Gastroesophageal sphincter (tissue), 4 donors: ENCODE measurements at regions not wholly inside any gene's neighbourhood (a gene's known extent, or its start where the extent isn't known, plus 50 kb on each side); places are given as distances from the start of the nearest gene placed in this dataset.

ENCODE experiments used
- ATAC-seq: fragments of 150-250 bp; one replicate; pipeline ENCODE4 v1.9.1; 2016; ENCODE audit warnings: mild to moderate bottlenecking, moderate library complexity
- H3K27ac ChIP-seq, 4 donors: fragments of 200-600 bp; sonication (generic) in 3 of 4; 1 replicate in 3 of 4; 2 replicates in 1 of 4; pipeline ENCODE4 v1.5.1; 2016 to 2019
- H3K27me3 ChIP-seq: fragments of 200-600 bp; sonication (generic); one replicate; pipeline ENCODE4 v1.5.1; 2019
- H3K36me3 ChIP-seq, 2 donors: fragments of 200-600 bp; sonication (generic); one replicate each; pipeline ENCODE4 v1.5.1; 2019; ENCODE audit warnings: control low read depth in 1 of 2
- H3K4me1 ChIP-seq, 3 donors: fragments of 200-600 bp; sonication (generic); 1 replicate in 2 of 3; 2 replicates in 1 of 3; pipeline ENCODE4 v1.5.1; 2016 to 2019; ENCODE audit warnings: control low read depth in 2 of 3
- H3K4me3 ChIP-seq, 2 donors: fragments of 200-600 bp; sonication (generic); one replicate each; pipeline ENCODE4 v1.5.1; 2019; ENCODE audit warnings: mild to moderate bottlenecking in 1 of 2, moderate library complexity in 1 of 2
- H3K9me3 ChIP-seq, 3 donors: fragments of 200-600 bp; sonication (generic); one replicate each; pipeline ENCODE4 v1.5.1; 2017 to 2019; ENCODE audit warnings: control low read depth in 2 of 3
- CTCF ChIP-seq, 4 experiments: fragments of 200-600 bp in 2 of 4; fragments of 450-650 bp in 2 of 4; sonication (generic) in 1 of 4; IDR thresholded peaks; one replicate each; pipeline ENCODE4 v1.5.1; 2017 to 2019; ENCODE audit warnings: antibody characterized with exemption in 4 of 4, mild to moderate bottlenecking in 2 of 4, moderate library complexity in 2 of 4
- EP300 ChIP-seq: sonication (generic); formaldehyde crosslinking; IDR thresholded peaks from one replicate; pipeline ENCODE4 v1.6.1; 2017; ENCODE audit warnings: antibody characterized with exemption, mild to moderate bottlenecking
- POLR2A ChIP-seq, 2 donors: fragments of 450-650 bp; IDR thresholded peaks; one replicate each; pipeline ENCODE4 v1.6.1; 2017; ENCODE audit warnings: antibody characterized with exemption in 2 of 2, mild to moderate bottlenecking in 2 of 2, moderate library complexity in 1 of 2
- POLR2AphosphoS5 ChIP-seq: sonication (generic); formaldehyde crosslinking; IDR thresholded peaks from one replicate; pipeline ENCODE4 v1.6.1; 2017; ENCODE audit warnings: antibody characterized with exemption
- WGBS, 2 donors: methylation state at CpG; one replicate each; pipeline ENCODE4 v1.1.5; 2018; ENCODE audit warnings: low coverage in 1 of 2; 5-methylcytosine and 5-hydroxymethylcytosine counted together

GRCh38 chr17:21538615-21539014, 153.7 kb upstream of the KCNJ18 start:
- Histone ChIP-seq H3K36me3 (peaks cover 0 to 40% of the 10 kb centered on the region in 2 donors), H3K4me1 (peaks cover 0 to 4% (median 0%) of the 10 kb centered on the region in 3 donors), H3K9me3 (peaks cover 0 to 20% (median 0%) of the 10 kb centered on the region in 3 donors), H3K4me3 (no peak overlapping the region), H3K27me3 (no peaks in the 10 kb centered on the region), H3K27ac (no peak overlapping the region)
- no peak for ATAC-seq
- 100% methylated on average over 1 of the region's 1 CpG for WGBS, 2 donors
- TF ChIP-seq EP300: no peak
- no peak for TF ChIP-seq POLR2AphosphoS5
- TF ChIP-seq CTCF (IDR thresholded peaks at IDR 0.05): no peak
- no peak for TF ChIP-seq POLR2A (IDR thresholded peaks at IDR 0.05)

DNA sequence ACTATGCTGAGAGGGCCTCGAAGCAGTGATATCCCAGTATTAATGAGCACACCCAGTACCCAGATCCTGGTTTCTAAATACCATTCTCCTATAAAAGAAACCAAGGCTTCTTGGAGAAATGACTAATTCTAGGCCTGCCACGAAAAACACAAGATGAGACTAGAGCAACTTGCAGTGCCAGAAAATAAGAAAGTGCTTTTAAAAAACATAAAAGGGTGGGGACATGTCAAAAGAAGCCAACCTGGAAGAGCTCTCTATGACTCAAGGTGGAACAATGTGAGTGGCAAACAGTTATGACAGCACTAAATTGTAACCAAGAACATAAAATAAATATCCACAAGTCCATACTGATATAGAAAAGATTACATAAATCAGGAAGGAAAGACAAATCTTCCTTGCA, 153.2 kb upstream of the KCNJ18 start:
- TF ChIP-seq EP300: no peak
- H3K27me3 ChIP-seq: no peaks in the 10 kb centered on the region
- peaks cover 0 to 34% of the 10 kb centered on the region in 2 donors for H3K36me3 ChIP-seq
- H3K27ac ChIP-seq: no peak overlapping the region
- 50% methylated on average over 2 of the region's 2 CpGs for WGBS, 2 donors
- H3K4me3 ChIP-seq: no peak overlapping the region
- no peak for ATAC-seq
- H3K9me3 ChIP-seq: peaks cover 0 to 20% (median 0%) of the 10 kb centered on the region in 3 donors
- H3K4me1 ChIP-seq: peaks cover 0 to 4% (median 0%) of the 10 kb centered on the region in 3 donors

- Histone ChIP-seq H3K27ac (no peak overlapping the region), H3K36me3 (peaks cover 0 to 30% of the 10 kb centered on the region in 2 donors), H3K9me3 (peaks cover 0 to 20% (median 0%) of the 10 kb centered on the region in 3 donors), H3K27me3 (no peaks in the 10 kb centered on the region), H3K4me3 (no peak overlapping the region), H3K4me1 (peaks cover 0 to 6% (median 0%) of the 10 kb centered on the region in 3 donors)
- no peak for ATAC-seq
- 93% methylated on average over 5 of the region's 5 CpGs for WGBS, 2 donors
- TF ChIP-seq POLR2AphosphoS5 (no peak), CTCF (IDR thresholded peaks at IDR 0.05) (no peak), EP300 (no peak), POLR2A (IDR thresholded peaks at IDR 0.05) (no peak)
Observed at GRCh38 chr17:21540502-21540901, 151.8 kb upstream of the KCNJ18 start.

DNA sequence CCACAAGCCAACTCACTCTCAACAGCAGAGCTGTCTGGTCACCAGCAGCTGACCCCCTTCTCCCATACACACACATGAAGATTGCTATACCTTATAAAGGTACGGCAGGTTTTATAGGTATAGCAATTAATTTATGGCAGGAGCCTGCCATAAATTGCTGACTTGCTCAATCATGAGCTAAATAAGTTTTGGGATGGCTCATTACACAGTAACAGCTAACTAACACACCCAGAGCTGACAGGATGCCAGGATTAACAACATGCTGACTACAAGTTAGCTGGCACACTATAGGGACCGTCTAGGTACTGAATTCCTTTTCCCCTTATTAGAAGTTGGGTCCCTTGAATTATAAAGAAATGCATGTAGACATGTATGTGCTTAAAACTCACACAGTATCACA, 150.3 kb upstream of the KCNJ18 start:
- ATAC-seq: no peak
- Histone ChIP-seq H3K36me3 (peaks cover 0 to 36% of the 10 kb centered on the region in 2 donors), H3K27me3 (no peaks in the 10 kb centered on the region), H3K9me3 (peaks cover 0 to 16% (median 0%) of the 10 kb centered on the region in 3 donors), H3K27ac (no peak overlapping the region), H3K4me3 (no peak overlapping the region), H3K4me1 (peaks cover 0 to 18% (median 0%) of the 10 kb centered on the region in 3 donors)
- TF ChIP-seq POLR2AphosphoS5: no peak
- TF ChIP-seq POLR2A (IDR thresholded peaks at IDR 0.05): no peak
- TF ChIP-seq CTCF (IDR thresholded peaks at IDR 0.05): no peak
- TF ChIP-seq EP300: no peak
- WGBS, 2 donors: 52 to 83% methylated on average over 2 of the region's 2 CpGs

- TF ChIP-seq POLR2A (IDR thresholded peaks at IDR 0.05) (no peak), EP300 (no peak), CTCF (IDR thresholded peaks at IDR 0.05) (no peak), POLR2AphosphoS5 (no peak)
- WGBS, 2 donors: 50 to 58% methylated on average over 1 to 4 of the region's 4 CpGs
Observed at GRCh38 chr17:21542991-21543390, 149.3 kb upstream of the KCNJ18 start.

More at GRCh38 chr17:21542991-21543390, 149.3 kb upstream of the KCNJ18 start:
- peaks cover 0 to 19% (median 0%) of the 10 kb centered on the region in 3 donors for H3K4me1 ChIP-seq
- no peak for ATAC-seq
- peaks cover 0 to 7% (median 0%) of the 10 kb centered on the region in 3 donors for H3K9me3 ChIP-seq
- H3K4me3 ChIP-seq: no peak overlapping the region
- H3K27me3 ChIP-seq: no peaks in the 10 kb centered on the region
- H3K36me3 ChIP-seq: peaks cover 0 to 36% of the 10 kb centered on the region in 2 donors
- no peak overlapping the region for H3K27ac ChIP-seq
